ENCODE measurements at regions not wholly inside any gene's neighbourhood (a gene's known extent, or its start where the extent isn't known, plus 50 kb on each side); places are given as distances from the start of the nearest gene placed in this dataset.
"Not testable (repeated sequence)": the region's sequence is repeated elsewhere in the genome, so short reads cannot be mapped to it uniquely, and the experiment has no call there.

DNA sequence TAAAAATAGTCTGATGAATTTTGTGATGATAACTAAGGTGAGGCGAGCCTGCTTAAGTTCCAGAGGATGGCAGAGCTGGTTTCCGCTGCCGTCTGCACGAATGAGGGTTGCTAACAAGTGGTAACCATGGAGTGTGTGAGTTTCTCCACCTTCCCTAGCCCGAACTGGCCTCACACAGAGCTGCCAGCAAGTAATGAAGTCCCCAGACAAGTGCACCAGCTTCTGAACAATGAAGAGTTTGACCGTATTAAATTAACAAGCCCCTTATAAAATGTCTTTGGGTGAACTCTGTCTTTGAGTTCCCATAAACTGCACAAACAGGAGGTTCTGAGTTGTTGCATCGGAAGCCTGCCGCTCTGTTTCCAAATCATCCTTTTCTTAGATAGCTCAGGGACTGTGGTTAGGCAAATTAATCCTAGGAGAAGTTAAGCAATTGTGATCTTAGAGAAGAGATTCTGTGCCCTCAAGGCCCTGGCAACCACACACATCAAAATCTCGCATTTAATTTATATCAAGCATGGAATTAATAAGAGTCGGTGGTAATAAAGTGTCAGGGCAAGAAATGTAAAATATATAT, 274.1 kb upstream of the DAAM1 start:
- no peak overlapping the region for H3K4me3 ChIP-seq (replicated peaks; ENCODE audit: low read depth, low read length)
- no peak for TF ChIP-seq CTCF (IDR thresholded peaks at IDR 0.05; ENCODE audit: low read depth, low read length, missing control alignments)
- DNase-seq (ENCODE audit: extremely low read depth, low read depth), result no peak

GRCh38 chr14:58915646-58916045, 272.8 kb upstream of the DAAM1 start:
- no peak overlapping the region for H3K4me3 ChIP-seq (replicated peaks; ENCODE audit: low read depth, low read length)
- TF ChIP-seq CTCF (IDR thresholded peaks at IDR 0.05; ENCODE audit: low read depth, low read length, missing control alignments), result no peak
- DNase-seq (ENCODE audit: extremely low read depth, low read depth), result no peak

GRCh38 chr14:58918066-58918738, 270.3 kb upstream of the DAAM1 start:
- H3K4me3 ChIP-seq (replicated peaks; ENCODE audit: low read depth, low read length), result no peak overlapping the region
- TF ChIP-seq CTCF (IDR thresholded peaks at IDR 0.05; ENCODE audit: low read depth, low read length, missing control alignments), result no peak
- no peak for DNase-seq (ENCODE audit: extremely low read depth, low read depth)

- no peak for DNase-seq (ENCODE audit: extremely low read depth, low read depth)
- no peak overlapping the region for H3K4me3 ChIP-seq (replicated peaks; ENCODE audit: low read depth, low read length)
- TF ChIP-seq CTCF (IDR thresholded peaks at IDR 0.05; ENCODE audit: low read depth, low read length, missing control alignments), result no peak
These were observed 269.2 kb upstream of the DAAM1 start for GRCh38 chr14:58919217-58919616.

GRCh38 chr14:58920230-58920629, 268.2 kb upstream of the DAAM1 start:
- no peak overlapping the region for H3K4me3 ChIP-seq (replicated peaks; ENCODE audit: low read depth, low read length)
- DNase-seq (ENCODE audit: extremely low read depth, low read depth), result no peak
- no peak for TF ChIP-seq CTCF (IDR thresholded peaks at IDR 0.05; ENCODE audit: low read depth, low read length, missing control alignments)

- DNase-seq (ENCODE audit: extremely low read depth, low read depth); H3K4me3 ChIP-seq (replicated peaks; ENCODE audit: low read depth, low read length): not testable (repeated sequence)
These were observed 266.1 kb upstream of the DAAM1 start for GRCh38 chr14:58922201-58922940.

DNA sequence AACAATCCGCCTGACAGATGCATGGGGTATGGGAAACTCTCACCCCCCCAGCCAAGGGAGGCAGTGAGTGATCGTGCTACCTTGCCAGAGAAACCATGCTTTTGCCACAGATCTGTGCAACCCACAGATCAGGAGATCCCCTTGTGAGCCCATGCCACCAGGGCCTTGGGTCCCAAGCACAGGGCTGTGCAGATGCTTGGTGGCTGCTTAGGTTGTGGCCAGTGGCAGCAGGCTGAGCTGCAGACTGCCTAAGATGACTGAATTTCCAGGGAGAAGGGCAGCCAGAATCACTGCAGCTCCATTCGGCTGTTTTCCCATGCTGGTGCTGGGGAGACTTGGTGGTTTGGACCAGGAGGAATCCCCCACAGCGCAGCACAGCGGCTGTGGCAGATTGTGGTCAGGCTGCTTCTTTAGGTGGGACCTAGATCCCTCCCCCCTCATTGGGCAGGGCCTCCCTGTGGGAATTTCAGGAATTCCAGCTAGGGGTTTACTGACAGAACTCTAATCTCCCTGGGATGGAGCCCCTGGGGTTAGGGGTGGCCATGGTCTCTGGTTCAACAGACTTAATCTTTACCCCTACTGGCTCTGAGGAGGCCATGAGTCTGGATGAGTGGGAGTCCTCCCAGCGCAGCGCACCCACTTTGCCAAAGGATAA, 264.6 kb upstream of the DAAM1 start:
- TF ChIP-seq CTCF (IDR thresholded peaks at IDR 0.05; ENCODE audit: low read depth, low read length, missing control alignments), result no peak
- DNase-seq (ENCODE audit: extremely low read depth, low read depth), result no peak
- H3K4me3 ChIP-seq (replicated peaks; ENCODE audit: low read depth, low read length), result no peak overlapping the region
